GM18867 (cell line): ENCODE measurements at regions not wholly inside any gene's neighbourhood (a gene's known extent, or its start where the extent isn't known, plus 50 kb on each side); places are given as distances from the start of the nearest gene placed in this dataset.
"Not testable (repeated sequence)": the region's sequence is repeated elsewhere in the genome, so short reads cannot be mapped to it uniquely, and the experiment has no call there.

Experiments
- ATAC-seq: cut with Tn5 transposase; IDR thresholded peaks from one replicate; pipeline ENCODE4 v1.9.1; 2021; ENCODE audit warnings: mild to moderate bottlenecking, moderate library complexity; ENCODE audit not compliant: unreplicated experiment

GRCh38 chr9:40939201-40939887, 189.1 kb downstream of the FOXD4L6 start:
- ATAC-seq, result not testable (repeated sequence)

- no peak for ATAC-seq
Measured at GRCh38 chr9:40935336-40935735, 193.1 kb downstream of the FOXD4L6 start.

GRCh38 chr9:40934480-40934879, 194.0 kb downstream of the FOXD4L6 start:
- ATAC-seq, result not testable (repeated sequence)

- ATAC-seq, result not testable (repeated sequence)
Measured at GRCh38 chr9:40930426-40930825, 198.1 kb downstream of the FOXD4L6 start.

GRCh38 chr9:40929488-40929845, 199.0 kb downstream of the FOXD4L6 start:
- not testable (repeated sequence) for ATAC-seq

- ATAC-seq, result no peak
Measured at GRCh38 chr9:40928803-40929487, 199.5 kb downstream of the FOXD4L6 start.

GRCh38 chr9:40927851-40928802, 200.4 kb downstream of the FOXD4L6 start:
- ATAC-seq, result no peak

GRCh38 chr9:40927260-40927631, 201.2 kb downstream of the FOXD4L6 start:
- ATAC-seq, result no peak

- ATAC-seq, result no peak
Measured at GRCh38 chr9:40926404-40927259, 201.8 kb downstream of the FOXD4L6 start.

- no peak for ATAC-seq
Measured at GRCh38 chr9:40925149-40925548, 203.3 kb downstream of the FOXD4L6 start.

- not testable (repeated sequence) for ATAC-seq
Measured at GRCh38 chr9:40916399-40916783, 212.1 kb downstream of the FOXD4L6 start.

GRCh38 chr9:40915660-40916398, 212.7 kb downstream of the FOXD4L6 start:
- not testable (repeated sequence) for ATAC-seq

GRCh38 chr9:40914772-40915659, 213.5 kb downstream of the FOXD4L6 start:
- ATAC-seq, result no peak

GRCh38 chr9:40913928-40914673, 214.4 kb downstream of the FOXD4L6 start:
- no peak for ATAC-seq

- no peak for ATAC-seq
Measured at GRCh38 chr9:40913096-40913719, 215.3 kb downstream of the FOXD4L6 start.

GRCh38 chr9:40912679-40913078, 215.8 kb downstream of the FOXD4L6 start:
- ATAC-seq, result not testable (repeated sequence)

GRCh38 chr9:40911647-40912046, 216.8 kb downstream of the FOXD4L6 start:
- ATAC-seq, result no peak

- not testable (repeated sequence) for ATAC-seq
Measured at GRCh38 chr9:40910995-40911394, 217.5 kb downstream of the FOXD4L6 start.
